Endothelial cell of umbilical vein (primary cell): ENCODE measurements at regions not wholly inside any gene's neighbourhood (a gene's known extent, or its start where the extent isn't known, plus 50 kb on each side); places are given as distances from the start of the nearest gene placed in this dataset.

Experiments
- BruUV-seq: library from RNA; stranded (reverse); fragments of 400-500 nt; replicated peaks from 2 replicates; lab custom pipeline; 2021; lab: Mats Ljungman, UMichigan
- CTCF ChIA-PET: fragments of 300-600, 350-600 bp; sonication (Branson Sonifier 250); formaldehyde crosslinking; loops from one replicate; lab custom pipeline; 2021; ENCODE audit warnings: antibody characterized with exemption, inconsistent platforms; lab: Charles Lee
- POLR2A ChIA-PET: fragments of 300-600, 350-600 bp; sonication (Branson Sonifier 250); formaldehyde crosslinking; loops from one replicate; lab custom pipeline; 2021; ENCODE audit warnings: antibody characterized with exemption, inconsistent platforms; lab: Charles Lee
- DNase-seq: peaks from one replicate; pipeline ENCODE4 v3.0.0-alpha.2; 2011; ENCODE audit warnings: low read depth, low spot score
- FAIRE-seq: peaks from 2 replicates; lab custom pipeline; 2011; peaks lifted over from hg19 to GRCh38; lab: Jason Lieb, UNC
- H2AFZ ChIP-seq: 2 replicates; pipeline ENCODE4 v1.6.0; 2012; ENCODE audit warnings: low read depth, low read length, control low read depth, inconsistent platforms
- H3K27ac ChIP-seq: 2 replicates; pipeline ENCODE4 v1.5.1; 2011; ENCODE audit warnings: low read depth, mild to moderate bottlenecking, control low read depth, low read length, moderate library complexity; ENCODE audit not compliant: insufficient read depth
- H3K27me3 ChIP-seq, 2 experiments: 2 replicates each; pipeline versions ENCODE4 v1.6.0 to v1.6.1; 2011; ENCODE audit warnings: low read length in 2 of 2, mixed read lengths in 1 of 2; ENCODE audit not compliant: control insufficient read depth in 2 of 2, insufficient read depth in 2 of 2
- H3K36me3 ChIP-seq, 2 experiments: 2 replicates in 1 of 2; 3 replicates in 1 of 2; pipeline ENCODE4 v1.5.1; 2011; ENCODE audit warnings: low read length in 2 of 2, mild to moderate bottlenecking in 1 of 2, moderate library complexity in 1 of 2; ENCODE audit not compliant: control insufficient read depth in 2 of 2, insufficient read depth in 2 of 2; ENCODE audit errors: extremely low read depth in 1 of 2
- H3K4me1 ChIP-seq: 3 replicates; pipeline ENCODE4 v1.5.1; 2011; ENCODE audit warnings: mild to moderate bottlenecking, low read length; ENCODE audit not compliant: control insufficient read depth, insufficient read depth; ENCODE audit errors: extremely low read depth
- H3K4me2 ChIP-seq: 2 replicates; pipeline ENCODE4 v1.6.1; 2011; ENCODE audit warnings: low read length, control low read depth, mixed read lengths; ENCODE audit not compliant: insufficient read depth
- H3K4me3 ChIP-seq, 3 experiments: fragments of 200-600 bp in 1 of 3; sonication (generic), shearing (Covaris generic) in 1 of 3; replicated peaks in 1 of 3; 2 replicates each; pipeline ENCODE4 v1.5.1; 2011 to 2016; ENCODE audit warnings: control low read depth in 3 of 3, low read length in 3 of 3, mild to moderate bottlenecking in 2 of 3, inconsistent platforms in 1 of 3, low read depth in 1 of 3, moderate library complexity in 1 of 3; ENCODE audit not compliant: insufficient read depth in 1 of 3
- H3K79me2 ChIP-seq: 2 replicates; pipeline ENCODE4 v1.6.0; 2012; ENCODE audit warnings: low read length, inconsistent platforms; ENCODE audit not compliant: control insufficient read depth, insufficient read depth
- H3K9ac ChIP-seq: replicated peaks from 2 replicates; pipeline ENCODE3; 2011; ENCODE audit warnings: low read length, control low read depth; ENCODE audit not compliant: insufficient read depth; ENCODE audit errors: extremely low read depth
- H3K9me1 ChIP-seq: replicated peaks from 3 replicates; pipeline ENCODE4 v1.6.0; 2011; ENCODE audit warnings: mild to moderate bottlenecking, low read length; ENCODE audit not compliant: control insufficient read depth, insufficient read depth; ENCODE audit errors: extremely low read depth
- H3K9me3 ChIP-seq: replicated peaks from 2 replicates; pipeline ENCODE4 v1.5.1; 2012; ENCODE audit warnings: low read length, inconsistent platforms; ENCODE audit not compliant: control insufficient read depth, insufficient read depth
- H4K20me1 ChIP-seq: replicated peaks from 2 replicates; pipeline ENCODE3; 2011; ENCODE audit warnings: mild to moderate bottlenecking, low read length; ENCODE audit not compliant: control insufficient read depth, insufficient read depth; ENCODE audit errors: extremely low read depth
- EZH2 ChIP-seq: IDR thresholded peaks from 2 replicates; pipeline ENCODE4 v1.6.1; 2012; ENCODE audit warnings: borderline replicate concordance, low read depth, mild to moderate bottlenecking, moderate library complexity, low read length, inconsistent platforms; ENCODE audit not compliant: severe bottlenecking
- FOS ChIP-seq: IDR thresholded peaks from 2 replicates; pipeline ENCODE4 v1.6.1; 2011; ENCODE audit warnings: mild to moderate bottlenecking, low read length, moderate library complexity, borderline replicate concordance; ENCODE audit not compliant: insufficient read depth
- GATA2 ChIP-seq: IDR thresholded peaks from 2 replicates; pipeline ENCODE4 v1.7.0; 2011; ENCODE audit warnings: low read depth, mild to moderate bottlenecking, moderate library complexity, mixed read lengths, low read length; ENCODE audit not compliant: insufficient read length, insufficient read depth
- JUN ChIP-seq: IDR thresholded peaks from 2 replicates; pipeline ENCODE4 v1.6.1; 2011; ENCODE audit warnings: borderline replicate concordance, low read depth; ENCODE audit not compliant: insufficient read length, insufficient read depth
- MYC ChIP-seq: IDR thresholded peaks from one replicate; pipeline ENCODE4 v1.6.1; 2011; ENCODE audit warnings: mild to moderate bottlenecking, low read depth, low read length
- POLR2A ChIP-seq: IDR thresholded peaks from 2 replicates; pipeline ENCODE4 v1.6.1; 2012; ENCODE audit warnings: low read depth, mild to moderate bottlenecking, control low read depth, low read length
- POLR2AphosphoS5 ChIP-seq: IDR thresholded peaks from 2 replicates; pipeline ENCODE4 v1.6.1; 2012; ENCODE audit warnings: low read depth, mild to moderate bottlenecking, control low read depth, low read length, moderate library complexity; ENCODE audit not compliant: insufficient read depth
- dilution Hi-C: fragments of 300-500 bp; cut with MboI; formaldehyde crosslinking; loops from one replicate; pipeline ENCODE4 v1.15.0; 2019; ENCODE audit warnings: low sequenced_read_pairs; ENCODE audit not compliant: extremely low pct_ligation_motif_present
- intact Hi-C: fragments of 100-400 bp; cut with micrococcal nuclease; formaldehyde crosslinking; loops from one replicate; pipeline ENCODE4 v1.10.0; 2022
- TF ChIP-seq, protein P1 (sequence below): IDR thresholded peaks from 2 replicates; pipeline ENCODE4 v1.6.1; 2011; ENCODE audit not compliant: insufficient read depth, insufficient read length
- TF ChIP-seq, protein P2 (sequence below), 2 donors: IDR thresholded peaks; 1 replicate in 1 of 2; 2 replicates in 1 of 2; pipeline ENCODE4 v1.5.1; 2011; ENCODE audit warnings: low read length in 2 of 2, mild to moderate bottlenecking in 2 of 2, moderate library complexity in 2 of 2, control low read depth in 1 of 2, inconsistent platforms in 1 of 2, low read depth in 1 of 2; ENCODE audit not compliant: insufficient read depth in 1 of 2; ENCODE audit errors: extremely low read depth in 1 of 2

DNA sequence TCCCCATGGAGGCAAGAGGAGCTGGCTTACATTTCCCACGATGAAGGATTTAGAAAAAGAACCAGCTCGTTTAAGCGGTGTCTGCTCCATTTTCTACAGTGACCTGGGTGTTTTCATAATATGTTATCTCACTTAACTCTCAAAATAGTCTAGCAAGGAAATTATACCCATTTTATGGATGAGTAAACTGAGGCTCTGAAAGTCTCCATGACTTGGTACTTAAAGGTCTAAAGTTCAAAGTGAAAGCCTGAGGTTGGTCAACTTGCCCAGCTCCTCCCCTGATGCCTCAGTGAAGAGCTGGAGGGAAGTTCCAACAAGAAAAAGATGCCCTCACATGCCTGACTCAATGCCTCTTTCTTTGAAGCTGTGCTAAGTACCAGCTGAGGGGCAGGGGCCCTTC, 232.0 kb downstream of the CBLN1 start:
- no peak overlapping the region for H3K4me2 ChIP-seq
- no peaks in the 10 kb centered on the region for H4K20me1 ChIP-seq
- H3K9me3 ChIP-seq, result peaks cover 6% of the 10 kb centered on the region
- no peaks in the 10 kb centered on the region for H3K4me1 ChIP-seq
- no peak overlapping the region for H2AFZ ChIP-seq
- TF ChIP-seq, protein P1, sequence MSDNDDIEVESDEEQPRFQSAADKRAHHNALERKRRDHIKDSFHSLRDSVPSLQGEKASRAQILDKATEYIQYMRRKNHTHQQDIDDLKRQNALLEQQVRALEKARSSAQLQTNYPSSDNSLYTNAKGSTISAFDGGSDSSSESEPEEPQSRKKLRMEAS, result no peak
- no peak overlapping the region for H3K4me3 ChIP-seq
- H3K9ac ChIP-seq, result no peak overlapping the region
- no TSS peak for BruUV-seq
- ChIA-PET POLR2A (no interaction called here), CTCF (no interaction called here)
- dilution Hi-C loops (no loop called here), intact Hi-C loops (no loop called here)
- FAIRE-seq (no peak), DNase-seq (no peak)
- no peaks in the 10 kb centered on the region for H3K79me2 ChIP-seq
- no peaks in the 10 kb centered on the region for H3K9me1 ChIP-seq
- no peak overlapping the region for H3K27ac ChIP-seq
- no peaks in the 10 kb centered on the region for H3K27me3 ChIP-seq
- no peaks in the 10 kb centered on the region for H3K36me3 ChIP-seq

DNA sequence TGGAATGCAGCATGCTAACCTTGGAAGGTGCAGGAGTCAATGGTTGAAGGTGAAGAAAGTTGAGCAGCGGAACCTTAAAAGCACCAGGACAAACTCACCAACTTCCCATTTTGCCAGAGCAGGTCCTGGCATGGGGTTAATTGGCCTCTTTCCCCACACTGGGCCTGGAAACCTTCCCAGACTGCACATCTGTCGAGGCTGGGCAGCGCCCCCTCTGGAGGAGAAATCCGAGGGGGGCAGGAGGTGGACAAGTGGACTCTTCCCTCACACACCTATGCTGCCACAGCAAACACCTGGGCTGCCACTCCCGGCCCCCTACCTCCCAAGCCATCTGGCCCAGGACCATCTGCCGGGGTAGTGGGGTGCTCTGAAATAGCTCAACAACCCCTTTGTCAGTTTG, 232.4 kb downstream of the CBLN1 start:
- Histone ChIP-seq H3K9me3 (peaks cover 6% of the 10 kb centered on the region), H4K20me1 (no peaks in the 10 kb centered on the region), H3K27me3 (no peaks in the 10 kb centered on the region), H3K4me3 (no peak overlapping the region), H3K9me1 (no peaks in the 10 kb centered on the region), H3K4me2 (no peak overlapping the region), H3K36me3 (no peaks in the 10 kb centered on the region), H3K9ac (no peak overlapping the region), H3K27ac (no peak overlapping the region), H2AFZ (no peak overlapping the region), H3K79me2 (no peaks in the 10 kb centered on the region), H3K4me1 (no peaks in the 10 kb centered on the region)
- no TSS peak for BruUV-seq
- ChIA-PET CTCF (no interaction called here), POLR2A (no interaction called here)
- intact Hi-C loops, result no loop called here
- DNase-seq, result no peak
- dilution Hi-C loops, result no loop called here
- FAIRE-seq, result no peak
- TF ChIP-seq FOS (no peak), EZH2 (no peak), POLR2A (no peak), GATA2 (no peak), POLR2AphosphoS5 (no peak), JUN (no peak), MYC (no peak)
- TF ChIP-seq, protein P2, sequence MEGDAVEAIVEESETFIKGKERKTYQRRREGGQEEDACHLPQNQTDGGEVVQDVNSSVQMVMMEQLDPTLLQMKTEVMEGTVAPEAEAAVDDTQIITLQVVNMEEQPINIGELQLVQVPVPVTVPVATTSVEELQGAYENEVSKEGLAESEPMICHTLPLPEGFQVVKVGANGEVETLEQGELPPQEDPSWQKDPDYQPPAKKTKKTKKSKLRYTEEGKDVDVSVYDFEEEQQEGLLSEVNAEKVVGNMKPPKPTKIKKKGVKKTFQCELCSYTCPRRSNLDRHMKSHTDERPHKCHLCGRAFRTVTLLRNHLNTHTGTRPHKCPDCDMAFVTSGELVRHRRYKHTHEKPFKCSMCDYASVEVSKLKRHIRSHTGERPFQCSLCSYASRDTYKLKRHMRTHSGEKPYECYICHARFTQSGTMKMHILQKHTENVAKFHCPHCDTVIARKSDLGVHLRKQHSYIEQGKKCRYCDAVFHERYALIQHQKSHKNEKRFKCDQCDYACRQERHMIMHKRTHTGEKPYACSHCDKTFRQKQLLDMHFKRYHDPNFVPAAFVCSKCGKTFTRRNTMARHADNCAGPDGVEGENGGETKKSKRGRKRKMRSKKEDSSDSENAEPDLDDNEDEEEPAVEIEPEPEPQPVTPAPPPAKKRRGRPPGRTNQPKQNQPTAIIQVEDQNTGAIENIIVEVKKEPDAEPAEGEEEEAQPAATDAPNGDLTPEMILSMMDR (IDR thresholded peaks at IDR 0.05; ENCODE audit: extremely low read depth in 1 of 2, insufficient read depth in 1 of 2, low read depth in 1 of 2, low read length in 2 of 2), result no peak
- TF ChIP-seq, protein P1, result no peak
